Upper lobe of left lung (tissue), 6 donors: ENCODE measurements at regions not wholly inside any gene's neighbourhood (a gene's known extent, or its start where the extent isn't known, plus 50 kb on each side); places are given as distances from the start of the nearest gene placed in this dataset.
"Not testable (repeated sequence)": the region's sequence is repeated elsewhere in the genome, so short reads cannot be mapped to it uniquely, and the experiment has no call there.

Experiments
- ATAC-seq, 2 donors: fragments of 200-7000 bp; cut with Tn5 transposase; one replicate each; pipeline ENCODE4 v1.9.1; 2022; ENCODE audit warnings: mild to moderate bottlenecking in 2 of 2, moderate library complexity in 2 of 2; ENCODE audit not compliant: low FRiP score in 2 of 2
- DNase-seq, 2 donors: peaks; one replicate each; pipeline ENCODE4 v3.0.0-alpha.2; 2019 to 2020
- H3K27ac ChIP-seq, 4 donors: fragments of 200-600 bp; sonication (generic); one replicate each; pipeline ENCODE4 v1.5.1; 2016 to 2019
- H3K27me3 ChIP-seq, 4 donors: fragments of 200-600 bp; sonication (generic); one replicate each; pipeline ENCODE4 v1.5.1; 2017 to 2019
- H3K36me3 ChIP-seq, 4 donors: fragments of 200-600 bp; sonication (generic); one replicate each; pipeline ENCODE4 v1.5.1; 2016 to 2019
- H3K4me1 ChIP-seq, 4 donors: fragments of 200-600 bp; sonication (generic); one replicate each; pipeline ENCODE4 v1.5.1; 2018 to 2019
- H3K4me3 ChIP-seq, 4 donors: fragments of 200-600 bp; sonication (generic); one replicate each; pipeline ENCODE4 v1.5.1; 2017 to 2019; ENCODE audit warnings: mild to moderate bottlenecking in 2 of 4, moderate library complexity in 1 of 4
- H3K9me3 ChIP-seq, 4 donors: fragments of 200-600 bp; sonication (generic); one replicate each; pipeline ENCODE4 v1.5.1; 2018 to 2019
- EP300 ChIP-seq, 4 donors: sonication (generic); formaldehyde crosslinking; IDR thresholded peaks; one replicate each; pipeline ENCODE4 v1.5.1; 2017; ENCODE audit warnings: antibody characterized with exemption in 4 of 4, control low read depth in 2 of 4
- POLR2A ChIP-seq, 4 donors: fragments of 450-650 bp; IDR thresholded peaks; one replicate each; pipeline ENCODE4 v1.5.1; 2016 to 2017; ENCODE audit warnings: antibody characterized with exemption in 4 of 4, mild to moderate bottlenecking in 2 of 4
- POLR2AphosphoS5 ChIP-seq, 2 donors: sonication (generic); formaldehyde crosslinking; IDR thresholded peaks; one replicate each; pipeline ENCODE4 v1.5.1; 2017; ENCODE audit warnings: antibody characterized with exemption in 2 of 2
- WGBS, 2 donors: methylation state at CpG; one replicate each; pipeline ENCODE4 v1.1.5; 2017 to 2018; 5-methylcytosine and 5-hydroxymethylcytosine counted together
- TF ChIP-seq, protein P1 (sequence below), 6 experiments: fragments of 450-650 bp in 4 of 6; fragments of 200-600 bp in 2 of 6; sonication (generic) in 2 of 6; IDR thresholded peaks; one replicate each; pipeline ENCODE4 v1.5.1; 2016 to 2019; ENCODE audit warnings: antibody characterized with exemption in 6 of 6
- donor health status: DM: no; HTN: no; CAD: no; lungs with moderate emphysema.
- donor health status: DM: no; HTN: yes; CAD: no; lungs with severe emphysema.

DNA sequence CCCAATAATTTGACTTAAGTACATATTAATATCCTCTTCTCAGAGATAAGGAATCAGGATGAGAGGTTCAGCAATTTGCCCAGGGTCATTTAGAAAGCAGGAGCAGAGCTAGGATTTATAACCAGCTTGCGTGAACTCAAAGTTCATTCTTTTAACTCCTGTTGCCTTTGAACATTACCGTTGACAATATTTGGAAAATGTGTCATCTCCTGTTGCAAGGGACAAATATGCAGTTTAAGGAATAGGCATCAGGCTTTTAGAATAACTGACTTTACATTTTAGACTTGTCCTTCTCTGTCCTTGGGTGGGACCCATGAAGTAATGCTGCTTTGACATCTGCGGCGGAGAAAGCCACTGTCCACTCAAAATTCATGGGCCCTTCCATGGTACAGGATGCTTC lies 252.2 kb upstream of the RGMA start:
- TF ChIP-seq POLR2AphosphoS5 (IDR thresholded peaks at IDR 0.05) (no peak), EP300 (IDR thresholded peaks at IDR 0.05) (no peak), POLR2A (IDR thresholded peaks at IDR 0.05) (no peak)
- TF ChIP-seq, protein P1, sequence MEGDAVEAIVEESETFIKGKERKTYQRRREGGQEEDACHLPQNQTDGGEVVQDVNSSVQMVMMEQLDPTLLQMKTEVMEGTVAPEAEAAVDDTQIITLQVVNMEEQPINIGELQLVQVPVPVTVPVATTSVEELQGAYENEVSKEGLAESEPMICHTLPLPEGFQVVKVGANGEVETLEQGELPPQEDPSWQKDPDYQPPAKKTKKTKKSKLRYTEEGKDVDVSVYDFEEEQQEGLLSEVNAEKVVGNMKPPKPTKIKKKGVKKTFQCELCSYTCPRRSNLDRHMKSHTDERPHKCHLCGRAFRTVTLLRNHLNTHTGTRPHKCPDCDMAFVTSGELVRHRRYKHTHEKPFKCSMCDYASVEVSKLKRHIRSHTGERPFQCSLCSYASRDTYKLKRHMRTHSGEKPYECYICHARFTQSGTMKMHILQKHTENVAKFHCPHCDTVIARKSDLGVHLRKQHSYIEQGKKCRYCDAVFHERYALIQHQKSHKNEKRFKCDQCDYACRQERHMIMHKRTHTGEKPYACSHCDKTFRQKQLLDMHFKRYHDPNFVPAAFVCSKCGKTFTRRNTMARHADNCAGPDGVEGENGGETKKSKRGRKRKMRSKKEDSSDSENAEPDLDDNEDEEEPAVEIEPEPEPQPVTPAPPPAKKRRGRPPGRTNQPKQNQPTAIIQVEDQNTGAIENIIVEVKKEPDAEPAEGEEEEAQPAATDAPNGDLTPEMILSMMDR (IDR thresholded peaks at IDR 0.05), result no peak
- Histone ChIP-seq H3K27me3 (no peaks in the 10 kb centered on the region), H3K9me3 (no peaks in the 10 kb centered on the region), H3K36me3 (no peaks in the 10 kb centered on the region), H3K4me1 (no peaks in the 10 kb centered on the region), H3K27ac (no peak overlapping the region), H3K4me3 (no peak overlapping the region)
- ATAC-seq (no peak), DNase-seq (no peak)
- WGBS, 2 donors, result 77 to 91% methylated on average over 4 of the region's 4 CpGs

DNA sequence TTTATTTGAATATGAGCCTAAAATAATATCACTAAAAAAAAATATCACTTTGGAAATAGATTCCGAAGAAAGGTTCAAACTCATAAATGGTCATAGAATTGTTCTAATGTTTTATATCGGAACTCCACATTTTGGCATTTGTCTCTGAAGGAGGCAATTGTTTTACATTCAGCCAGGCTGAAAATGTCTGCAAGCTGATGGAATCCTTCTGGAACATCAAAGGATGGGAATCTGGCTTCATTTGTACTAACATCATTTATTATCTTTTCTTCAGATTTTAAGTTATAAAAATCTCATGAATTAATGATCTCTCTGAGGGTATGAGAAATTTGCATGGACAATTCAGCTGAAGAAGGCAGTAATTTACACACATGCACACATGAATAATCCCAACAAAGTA lies 251.4 kb upstream of the RGMA start:
- DNase-seq (no peak), ATAC-seq (no peak)
- no peaks in the 10 kb centered on the region for H3K9me3 ChIP-seq
- H3K27me3 ChIP-seq, result no peaks in the 10 kb centered on the region
- H3K4me1 ChIP-seq, result no peaks in the 10 kb centered on the region
- TF ChIP-seq POLR2AphosphoS5 (IDR thresholded peaks at IDR 0.05) (no peak), POLR2A (IDR thresholded peaks at IDR 0.05) (no peak), EP300 (IDR thresholded peaks at IDR 0.05) (no peak)
- TF ChIP-seq, protein P1 (IDR thresholded peaks at IDR 0.05), result no peak
- 75 to 80% methylated on average over 2 of the region's 2 CpGs for WGBS, 2 donors
- no peak overlapping the region for H3K27ac ChIP-seq
- H3K4me3 ChIP-seq, result no peak overlapping the region
- no peaks in the 10 kb centered on the region for H3K36me3 ChIP-seq

GRCh38 chr15:93333796-93334195 lies 244.8 kb upstream of the RGMA start:
- 31 to 32% methylated on average over 6 of the region's 6 CpGs for WGBS, 2 donors
- DNase-seq, result no peak
- ATAC-seq, result no peak
- H3K27ac ChIP-seq, result no peak overlapping the region
- H3K27me3 ChIP-seq, result no peaks in the 10 kb centered on the region
- no peak overlapping the region for H3K4me3 ChIP-seq
- H3K4me1 ChIP-seq, result peaks cover 0 to 12% (median 1%) of the 10 kb centered on the region in 4 donors
- no peaks in the 10 kb centered on the region for H3K9me3 ChIP-seq
- TF ChIP-seq POLR2AphosphoS5 (IDR thresholded peaks at IDR 0.05) (no peak), POLR2A (IDR thresholded peaks at IDR 0.05) (no peak), EP300 (IDR thresholded peaks at IDR 0.05) (no peak)
- TF ChIP-seq, protein P1 (IDR thresholded peaks at IDR 0.05), result no peak
- H3K36me3 ChIP-seq, result no peaks in the 10 kb centered on the region

- not testable (repeated sequence) for H3K27ac ChIP-seq, DNase-seq, H3K27me3 ChIP-seq, H3K9me3 ChIP-seq, H3K4me3 ChIP-seq, H3K36me3 ChIP-seq, ATAC-seq
- WGBS, 2 donors, result 27 to 40% methylated on average over 7 to 16 of the region's 16 CpGs
- H3K4me1 ChIP-seq, result peaks cover 0 to 12% (median 1%) of the 10 kb centered on the region in 4 donors
Observed at GRCh38 chr15:93333126-93333525, 244.1 kb upstream of the RGMA start.

DNA sequence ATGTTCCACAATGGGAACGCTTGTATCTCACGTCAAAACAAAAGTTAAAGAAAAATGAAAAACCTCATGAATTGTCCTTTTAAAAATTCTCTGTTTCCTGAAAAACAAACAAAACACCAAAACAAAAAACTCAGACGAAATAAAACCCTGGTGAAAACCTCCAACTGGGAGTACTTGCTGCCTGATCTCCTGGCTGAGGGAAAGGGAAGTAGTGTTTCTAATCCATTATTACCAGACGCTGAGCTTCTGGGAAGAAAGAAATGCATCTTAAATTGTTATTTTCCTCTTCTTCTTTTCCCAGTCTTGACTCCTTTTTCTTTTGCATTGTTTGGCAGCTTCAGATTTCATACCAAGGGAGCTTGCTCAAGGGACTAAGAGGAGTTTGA lies 243.2 kb upstream of the RGMA start:
- DNase-seq, result no peak
- H3K4me1 ChIP-seq, result peaks cover 0 to 12% (median 1%) of the 10 kb centered on the region in 4 donors
- TF ChIP-seq POLR2AphosphoS5 (IDR thresholded peaks at IDR 0.05), result no peak
- TF ChIP-seq POLR2A (IDR thresholded peaks at IDR 0.05), result no peak
- TF ChIP-seq, protein P1 (IDR thresholded peaks at IDR 0.05), result no peak
- TF ChIP-seq EP300 (IDR thresholded peaks at IDR 0.05), result no peak
- no peak overlapping the region for H3K4me3 ChIP-seq
- WGBS, 2 donors, result 20% methylated on average over 4 of the region's 4 CpGs
- H3K9me3 ChIP-seq, result no peaks in the 10 kb centered on the region
- no peaks in the 10 kb centered on the region for H3K36me3 ChIP-seq
- no peaks in the 10 kb centered on the region for H3K27me3 ChIP-seq
- no peak for ATAC-seq
- no peak overlapping the region for H3K27ac ChIP-seq
